ENCODE measurements at regions not wholly inside any gene's neighbourhood (a gene's known extent, or its start where the extent isn't known, plus 50 kb on each side); places are given as distances from the start of the nearest gene placed in this dataset.

DNA sequence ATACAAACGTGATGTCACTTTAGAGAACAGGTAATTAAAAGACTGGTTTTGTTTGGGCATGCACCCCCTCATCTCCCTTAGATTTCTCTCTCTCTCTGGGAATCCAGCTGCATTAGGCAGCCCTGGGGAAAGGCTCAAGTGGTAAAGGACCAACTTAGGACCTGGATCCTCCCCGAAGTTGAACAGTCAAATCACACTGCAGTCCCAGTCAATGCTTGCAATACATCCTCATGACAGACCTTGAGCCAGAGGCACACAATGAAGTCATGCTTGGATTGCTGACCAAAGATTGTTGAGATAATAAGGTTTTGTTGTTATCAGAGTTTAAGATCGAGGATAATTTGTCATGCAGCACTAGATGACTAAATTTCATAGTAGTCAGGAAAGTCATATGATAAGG is 1285.8 kb upstream of the NCAM2 start:
- DNase-seq, result no peak

- no peak for DNase-seq
These were observed 1284.9 kb upstream of the NCAM2 start for GRCh38 chr21:19713313-19713712.

DNA sequence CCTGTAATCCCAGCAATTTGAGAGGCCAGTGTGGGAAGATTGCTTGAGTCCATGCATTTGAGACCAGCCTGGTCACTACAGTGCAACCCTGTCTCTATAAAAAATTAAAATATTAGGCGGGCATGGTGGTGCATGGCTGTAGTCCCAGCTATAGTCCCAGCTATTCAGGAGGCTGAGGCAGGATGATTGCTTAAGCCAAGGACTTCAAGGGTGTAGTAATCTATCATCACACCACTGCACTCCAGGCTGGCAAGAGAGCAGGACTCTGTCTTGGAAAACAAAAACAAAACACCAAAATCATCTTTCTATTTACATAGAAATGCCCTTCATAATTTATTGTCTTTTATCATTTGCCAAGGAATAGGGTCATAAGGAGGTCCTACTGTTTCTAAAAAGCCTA is 1274.1 kb upstream of the NCAM2 start:
- DNase-seq, result no peak

GRCh38 chr21:19731251-19731650 is 1267.0 kb upstream of the NCAM2 start:
- no peak for DNase-seq

DNA sequence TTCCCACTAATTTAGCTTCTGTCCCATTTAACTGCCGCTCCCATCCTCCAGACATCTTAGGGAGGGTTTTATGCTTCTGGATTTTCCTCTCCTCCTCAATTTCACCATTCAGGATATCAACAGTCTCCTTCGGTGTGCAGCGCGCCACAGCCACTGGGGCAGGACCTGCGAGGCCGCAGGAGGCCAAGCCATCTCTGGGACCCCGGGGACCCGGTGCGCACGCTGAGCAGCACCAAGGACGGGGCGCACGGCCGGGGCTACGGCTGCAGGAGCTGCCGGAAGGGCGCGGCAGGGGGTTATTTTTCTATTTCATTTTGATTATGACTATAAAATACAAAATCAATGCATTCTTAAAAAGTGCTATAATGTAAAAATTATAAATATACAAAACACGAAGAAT is 1238.4 kb upstream of the NCAM2 start:
- no peak for DNase-seq

DNA sequence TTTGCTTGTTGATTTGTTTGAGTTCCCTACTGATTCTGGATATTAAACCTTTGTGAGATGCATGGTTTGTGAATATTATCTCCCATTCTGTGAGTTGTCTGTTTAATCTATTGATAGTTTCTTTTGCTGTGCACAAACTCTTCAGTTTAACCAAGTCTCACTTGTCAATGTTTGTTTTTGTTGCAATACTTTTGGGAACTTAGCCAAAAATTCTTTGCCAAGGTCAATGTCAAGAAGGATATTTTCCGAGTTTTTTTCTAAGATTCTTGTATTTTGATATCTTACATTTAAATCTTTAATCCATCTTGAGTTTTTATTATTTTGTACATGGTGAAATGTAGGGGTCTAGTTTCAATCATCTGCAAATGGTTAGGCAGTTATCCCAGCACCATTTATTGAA is 1230.7 kb upstream of the NCAM2 start:
- DNase-seq, result no peak

DNA sequence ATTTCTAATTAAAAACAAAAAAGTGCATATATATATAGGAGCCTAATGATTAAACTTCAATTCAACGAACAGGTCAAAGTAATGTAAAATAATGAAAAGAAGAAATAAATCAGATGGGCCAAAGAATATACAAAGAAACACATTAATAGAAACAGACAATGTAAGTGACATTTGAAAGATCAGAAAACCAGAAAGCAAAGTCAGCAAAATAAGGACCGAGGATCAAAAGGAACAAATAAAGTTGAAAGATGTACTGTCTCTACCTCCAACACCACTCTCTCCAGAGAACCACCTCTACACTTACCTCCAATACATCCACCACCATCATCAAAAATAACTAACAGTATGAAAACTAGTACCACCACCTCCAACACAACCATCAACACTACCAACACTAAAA is 1226.3 kb upstream of the NCAM2 start:
- DNase-seq, result no peak

- no peak for DNase-seq
These were observed 1222.1 kb upstream of the NCAM2 start for GRCh38 chr21:19776076-19776475.

- DNase-seq, result no peak
These were observed 1216.1 kb upstream of the NCAM2 start for GRCh38 chr21:19781881-19782652.

- no peak for DNase-seq
These were observed 1212.3 kb upstream of the NCAM2 start for GRCh38 chr21:19785941-19786340.

DNA sequence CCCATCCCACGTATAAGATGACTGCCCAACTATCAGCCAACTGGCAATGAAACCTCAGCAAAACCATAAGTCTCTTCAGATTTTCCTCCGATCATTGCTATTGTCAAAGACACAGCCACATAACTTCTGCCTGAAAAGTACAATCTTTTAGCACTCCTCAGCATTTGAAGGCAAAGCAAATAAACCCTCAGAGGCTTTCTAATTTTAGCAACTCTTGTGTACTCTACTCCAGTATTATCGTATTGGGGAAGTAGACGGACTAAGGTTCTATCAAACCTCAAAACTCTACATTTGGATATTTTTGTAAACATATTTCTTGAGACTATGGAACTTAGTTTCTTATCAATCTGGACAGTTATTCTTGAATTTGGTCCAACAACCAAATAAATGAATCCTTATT is 1206.2 kb upstream of the NCAM2 start:
- no peak for DNase-seq

GRCh38 chr21:19807201-19807600 is 1191.0 kb upstream of the NCAM2 start:
- DNase-seq, result no peak

GRCh38 chr21:19810779-19811178 is 1187.4 kb upstream of the NCAM2 start:
- DNase-seq, result no peak

DNA sequence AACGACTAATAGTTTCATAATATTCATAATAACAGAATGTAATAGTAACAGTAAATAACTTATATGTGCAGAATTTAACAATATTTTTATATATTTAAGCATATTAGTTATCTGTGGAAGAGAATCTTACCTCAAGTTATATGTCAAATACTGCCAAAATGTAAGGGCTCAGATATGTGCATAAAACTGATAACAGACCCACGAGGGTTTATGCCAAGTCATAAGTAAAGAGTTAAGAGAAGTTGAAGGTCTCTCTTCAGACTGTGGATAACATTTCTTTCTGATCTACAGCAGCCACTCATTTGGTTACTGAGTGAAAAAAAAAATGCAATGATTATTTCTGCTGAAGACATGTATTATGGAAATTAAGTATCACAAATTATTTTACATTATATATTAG is 1167.8 kb upstream of the NCAM2 start:
- DNase-seq, result no peak

DNA sequence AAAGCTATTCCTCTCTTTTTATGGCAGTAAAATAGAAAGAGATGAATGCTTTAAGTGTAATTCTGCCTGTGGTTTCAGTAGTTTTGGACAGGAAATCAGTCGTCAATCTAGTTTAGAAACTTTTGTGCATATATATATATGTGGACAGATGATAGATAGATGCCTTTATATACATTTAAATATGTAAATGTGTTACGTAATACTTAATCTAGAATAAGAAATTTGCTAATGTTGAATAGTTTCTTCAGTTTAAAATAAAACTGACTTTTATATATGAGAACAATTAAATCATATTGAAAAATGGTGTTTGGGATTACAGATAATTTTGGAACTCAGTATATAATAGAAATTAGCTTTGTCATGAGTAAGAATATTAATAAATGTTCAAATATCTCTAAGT is 1165.7 kb upstream of the NCAM2 start:
- DNase-seq, result no peak

- DNase-seq, result no peak
These were observed 1165.1 kb upstream of the NCAM2 start for GRCh38 chr21:19833082-19833481.

DNA sequence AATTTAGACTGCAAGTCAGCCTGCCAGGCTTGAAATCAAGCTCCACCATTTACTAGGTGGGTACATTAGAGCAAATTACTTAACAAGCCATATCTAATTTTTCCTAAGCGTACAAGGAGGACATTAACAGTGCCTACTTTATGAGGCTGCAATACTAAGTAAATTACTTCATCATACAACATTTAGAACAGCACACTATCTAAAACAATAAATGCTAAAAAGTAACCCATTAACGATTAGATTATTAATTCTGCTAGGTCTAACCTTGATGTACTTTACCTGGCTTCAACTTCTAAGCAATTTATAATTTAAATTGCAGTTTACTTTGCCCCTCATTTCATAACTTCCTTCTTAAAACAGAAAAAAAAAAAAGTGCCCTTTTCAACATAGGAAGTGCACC is 1155.6 kb upstream of the NCAM2 start:
- no peak for DNase-seq

GRCh38 chr21:19844334-19844733 is 1153.9 kb upstream of the NCAM2 start:
- no peak for DNase-seq

DNA sequence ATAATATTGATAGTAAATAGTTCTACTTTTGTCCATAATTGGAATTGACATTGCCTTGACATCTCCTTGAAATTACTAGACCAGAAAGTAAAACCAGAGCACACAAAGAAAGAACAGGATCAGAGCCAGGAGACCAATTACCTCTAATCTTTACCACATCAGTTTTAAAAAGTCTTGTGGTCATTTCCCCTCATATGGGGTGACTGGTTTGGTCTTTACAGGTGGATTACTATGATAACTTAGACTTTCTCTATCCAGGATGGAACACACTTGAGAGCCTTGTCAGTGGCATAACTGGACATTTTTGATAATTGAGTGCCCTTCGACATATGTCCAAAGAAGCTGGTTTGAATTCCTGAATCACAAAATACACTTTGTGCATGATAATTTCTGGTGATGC is 1148.1 kb upstream of the NCAM2 start:
- no peak for DNase-seq

DNA sequence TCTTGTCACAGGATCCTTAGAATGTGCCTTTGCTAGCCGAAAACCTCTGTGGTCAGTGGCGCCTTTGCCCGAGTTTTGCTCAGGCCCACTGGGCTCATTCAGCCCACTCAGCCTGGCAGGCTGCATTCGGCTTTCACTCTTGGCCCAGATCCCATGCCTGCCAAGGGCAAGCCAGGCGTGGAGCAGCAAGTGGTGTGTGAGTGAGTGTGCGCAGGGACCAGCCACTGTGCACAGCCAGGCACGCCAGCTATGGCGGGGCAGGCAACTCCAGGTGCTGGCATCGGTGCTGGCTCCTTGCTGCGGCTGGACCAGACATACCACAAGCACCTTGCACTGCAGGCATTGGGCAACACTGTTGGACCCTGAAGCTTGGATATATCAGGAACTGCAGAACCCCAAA is 1145.1 kb upstream of the NCAM2 start:
- no peak for DNase-seq

DNA sequence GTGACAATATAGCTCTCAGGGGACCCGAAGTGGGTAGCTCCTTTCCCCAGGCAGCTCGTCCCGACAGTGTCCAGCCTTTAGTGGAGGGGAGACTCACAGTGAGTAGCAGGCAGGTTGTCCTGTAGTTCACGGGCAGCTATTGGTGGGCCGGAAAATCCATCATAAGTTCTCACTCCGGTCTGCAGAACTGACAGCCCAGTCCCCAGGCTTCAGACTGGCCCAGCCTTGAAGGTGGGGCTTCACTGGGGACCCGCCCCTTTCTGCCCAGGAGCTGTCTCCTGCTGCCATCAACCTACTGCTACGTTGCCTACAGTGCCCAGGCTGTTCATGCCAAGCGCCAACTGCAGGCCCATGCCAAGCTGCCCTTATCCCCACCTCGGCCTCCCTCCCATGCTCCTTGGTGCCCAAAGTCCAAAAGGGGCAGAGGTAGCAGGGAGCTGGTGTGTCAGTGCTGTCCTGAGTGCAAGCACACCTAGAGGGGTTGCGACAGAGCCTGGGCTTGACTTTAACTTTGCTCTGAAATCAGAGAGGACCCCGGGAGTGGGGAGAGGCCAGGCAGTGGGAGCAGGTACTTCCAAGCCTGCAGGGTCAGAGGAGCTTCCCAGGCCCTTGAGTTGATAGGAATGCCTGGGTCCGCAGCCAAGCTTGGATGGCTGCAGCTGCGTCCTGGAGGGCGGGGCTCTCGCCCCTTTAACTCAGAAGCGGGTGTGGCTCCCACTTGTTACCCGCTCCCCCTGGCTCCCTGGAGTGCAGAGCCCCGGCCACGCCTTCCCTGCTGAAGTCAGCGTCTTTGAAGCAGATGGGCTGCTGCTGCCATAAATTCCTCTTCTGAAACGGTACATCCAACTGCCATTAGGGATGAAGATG is 1144.3 kb upstream of the NCAM2 start:
- no peak for DNase-seq

GRCh38 chr21:19855522-19855921 is 1142.7 kb upstream of the NCAM2 start:
- no peak for DNase-seq

- DNase-seq, result no peak
These were observed 1133.7 kb upstream of the NCAM2 start for GRCh38 chr21:19864476-19864875.

DNA sequence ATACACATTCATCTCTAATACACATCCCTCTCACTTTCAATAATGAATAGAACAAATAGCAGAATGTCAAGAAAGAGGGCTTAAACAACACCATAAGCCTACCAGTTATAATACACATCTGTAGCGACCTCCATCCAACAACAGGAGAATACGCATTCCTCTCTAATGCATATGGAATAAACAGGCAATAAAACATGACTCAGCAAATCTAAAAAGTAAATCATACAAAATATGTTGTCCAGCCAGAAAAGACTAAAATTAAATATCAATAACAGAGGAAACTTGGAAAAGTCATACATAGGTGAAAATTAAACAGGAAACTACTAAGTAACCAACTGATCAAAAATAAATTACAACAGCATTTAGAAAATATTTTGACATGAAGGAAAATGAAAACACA is 1127.5 kb upstream of the NCAM2 start:
- no peak for DNase-seq

DNA sequence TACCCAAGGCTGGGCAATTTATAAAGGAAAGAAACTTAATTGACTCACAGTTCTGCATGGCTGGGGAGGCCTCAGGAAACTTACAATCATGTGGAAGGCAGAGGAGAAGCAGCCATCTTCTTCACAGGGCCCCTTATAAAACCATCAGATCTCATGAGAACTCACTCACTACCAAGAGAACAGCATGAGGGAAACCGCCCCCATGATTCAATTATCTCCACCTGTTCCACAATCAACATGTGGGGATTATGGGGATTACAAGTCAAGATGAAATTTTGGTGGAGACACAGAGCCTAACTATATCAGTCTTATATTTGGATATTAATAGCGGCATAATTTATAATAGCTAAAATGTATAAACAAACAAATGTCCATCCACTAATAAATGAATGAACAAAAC is 1123.7 kb upstream of the NCAM2 start:
- DNase-seq, result no peak
